UCSD-AML1 (cell line): ENCODE measurements at regions not wholly inside any gene's neighbourhood (a gene's known extent, or its start where the extent isn't known, plus 50 kb on each side); places are given as distances from the start of the nearest gene placed in this dataset.
"Not testable (repeated sequence)": the region's sequence is repeated elsewhere in the genome, so short reads cannot be mapped to it uniquely, and the experiment has no call there.

Experiments
- DNase-seq: peaks from one replicate; lab custom pipeline; 2025; ENCODE audit not compliant: unreplicated experiment; lab: John Stamatoyannopoulos, UW

GRCh38 chr1:90314533-90314932 is 319.6 kb downstream of the ZNF326 start:
- no peak for DNase-seq

GRCh38 chr1:90313778-90314177 is 318.9 kb downstream of the ZNF326 start:
- no peak for DNase-seq

GRCh38 chr1:90309806-90310205 is 314.9 kb downstream of the ZNF326 start:
- no peak for DNase-seq

- DNase-seq, result no peak
Measured at GRCh38 chr1:90308421-90308820, 313.5 kb downstream of the ZNF326 start.

GRCh38 chr1:90305577-90305976 is 310.7 kb downstream of the ZNF326 start:
- DNase-seq, result no peak

GRCh38 chr1:90296327-90296726 is 301.4 kb downstream of the ZNF326 start:
- DNase-seq, result no peak

GRCh38 chr1:90295534-90295933 is 300.6 kb downstream of the ZNF326 start:
- DNase-seq, result no peak

GRCh38 chr1:90291431-90292216 is 296.7 kb downstream of the ZNF326 start:
- DNase-seq, result no peak

GRCh38 chr1:90282811-90283210 is 287.9 kb downstream of the ZNF326 start:
- no peak for DNase-seq

GRCh38 chr1:90281886-90282285 is 287.0 kb downstream of the ZNF326 start:
- DNase-seq, result not testable (repeated sequence)

GRCh38 chr1:90277270-90277669 is 282.4 kb downstream of the ZNF326 start:
- DNase-seq, result no peak

- no peak for DNase-seq
Measured at GRCh38 chr1:90274376-90274775, 279.5 kb downstream of the ZNF326 start.

GRCh38 chr1:90273241-90273774 is 278.4 kb downstream of the ZNF326 start:
- no peak for DNase-seq

- no peak for DNase-seq
Measured at GRCh38 chr1:90262791-90263190, 267.9 kb downstream of the ZNF326 start.

GRCh38 chr1:90262286-90262685 is 267.4 kb downstream of the ZNF326 start:
- no peak for DNase-seq

GRCh38 chr1:90246069-90246468 is 251.2 kb downstream of the ZNF326 start:
- no peak for DNase-seq

GRCh38 chr1:90236493-90236892 is 241.6 kb downstream of the ZNF326 start:
- no peak for DNase-seq

- DNase-seq, result no peak
Measured at GRCh38 chr1:90223401-90223800, 228.5 kb downstream of the ZNF326 start.

GRCh38 chr1:90220941-90221693 is 226.2 kb downstream of the ZNF326 start:
- no peak for DNase-seq

- no peak for DNase-seq
Measured at GRCh38 chr1:90220496-90220895, 225.6 kb downstream of the ZNF326 start.

- not testable (repeated sequence) for DNase-seq
Measured at GRCh38 chr1:90219166-90219871, 224.4 kb downstream of the ZNF326 start.
